GM12878 (cell line): ENCODE measurements at regions not wholly inside any gene's neighbourhood (a gene's known extent, or its start where the extent isn't known, plus 50 kb on each side); places are given as distances from the start of the nearest gene placed in this dataset.
A peak's percentile ranks its signal among the peaks of the same experiment; 100 is the strongest.

Source experiments
- ATAC-seq: fragments of 200-7000 bp; cut with Tn5 transposase; 3 replicates; pipeline ENCODE4 v1.9.1; 2020; ENCODE audit warnings: mild to moderate bottlenecking, moderate library complexity
- BruUV-seq: library from RNA; stranded (reverse); fragments of 400-500 nt; replicated peaks from 2 replicates; lab custom pipeline; 2021; lab: Mats Ljungman, UMichigan
- CTCF ChIA-PET: fragments of 300-600 bp; sonication (Branson Sonifier 250); formaldehyde crosslinking; extraction: SDS; loops from one replicate; lab custom pipeline; 2021; ENCODE audit warnings: inconsistent platforms; lab: Yijun Ruan, JAX
- POLR2A ChIA-PET: fragments of 350-600 bp; formaldehyde crosslinking; extraction: SDS; loops from one replicate; lab custom pipeline; 2021; ENCODE audit warnings: inconsistent platforms; lab: Charles Lee
- RAD21 ChIA-PET: fragments of 300-600 bp; sonication (Branson Sonifier 250); formaldehyde crosslinking; loops from one replicate; lab custom pipeline; 2023; ENCODE audit warnings: antibody characterized with exemption; ENCODE audit not compliant: unreplicated experiment; lab: Charles Lee
- SMC1A ChIA-PET: fragments of 300-600 bp; sonication (Branson Sonifier 250); formaldehyde crosslinking; loops from one replicate; lab custom pipeline; 2023; ENCODE audit not compliant: unreplicated experiment, uncharacterized antibody; lab: Charles Lee
- DNase-seq: peaks from one replicate; pipeline ENCODE4 v3.0.0-alpha.2; 2011; ENCODE audit warnings: low read depth, low spot score
- FAIRE-seq: peaks from 3 replicates; lab custom pipeline; 2011; peaks lifted over from hg19 to GRCh38; lab: Jason Lieb, UNC
- H2AFZ ChIP-seq: 2 replicates; pipeline ENCODE4 v1.6.0; 2011; ENCODE audit warnings: low read depth, low read length, control low read depth; ENCODE audit not compliant: control insufficient read depth
- H3K27ac ChIP-seq: 2 replicates; pipeline ENCODE4 v1.5.1; 2011; ENCODE audit warnings: control low read depth; ENCODE audit not compliant: control insufficient read depth, insufficient read depth
- H3K27me3 ChIP-seq, 2 experiments: replicated peaks in 1 of 2; 2 replicates each; pipeline versions ENCODE4 v1.6.0 to v1.6.1; 2011; ENCODE audit warnings: low read length in 1 of 2; ENCODE audit not compliant: control insufficient read depth in 2 of 2, insufficient read depth in 2 of 2
- H3K36me3 ChIP-seq, 2 experiments: 2 replicates each; pipeline ENCODE4 v1.5.1; 2011; ENCODE audit warnings: low read length in 1 of 2; ENCODE audit not compliant: control insufficient read depth in 2 of 2, insufficient read depth in 2 of 2
- H3K4me1 ChIP-seq: 2 replicates; pipeline ENCODE4 v1.6.1; 2011; ENCODE audit warnings: mild to moderate bottlenecking, low read length, moderate library complexity, mixed read lengths; ENCODE audit not compliant: control insufficient read depth, insufficient read depth
- H3K4me2 ChIP-seq: 2 replicates; pipeline ENCODE4 v1.6.0; 2011; ENCODE audit warnings: control low read depth; ENCODE audit not compliant: control insufficient read depth, insufficient read depth
- H3K4me3 ChIP-seq: fragments of 200-600 bp; sonication (generic); 2 replicates; pipeline ENCODE4 v1.5.1; 2016
- H3K79me2 ChIP-seq: 2 replicates; pipeline ENCODE4 v1.6.0; 2011; ENCODE audit warnings: low read length; ENCODE audit not compliant: control insufficient read depth, insufficient read depth
- H3K9ac ChIP-seq: 2 replicates; pipeline ENCODE4 v1.8.0; 2011; ENCODE audit warnings: low read length, control low read depth, mixed read lengths; ENCODE audit not compliant: control insufficient read depth, insufficient read depth
- H3K9me3 ChIP-seq: replicated peaks from 3 replicates; pipeline ENCODE4 v1.5.1; 2011; ENCODE audit warnings: mild to moderate bottlenecking, low read length; ENCODE audit not compliant: control insufficient read depth, insufficient read depth
- H4K20me1 ChIP-seq: 2 replicates; pipeline ENCODE4 v1.6.0; 2011; ENCODE audit not compliant: control insufficient read depth, insufficient read depth
- CBFB ChIP-seq: IDR thresholded peaks from 2 replicates; pipeline ENCODE4 v1.6.1; 2016; ENCODE audit warnings: antibody characterized with exemption, low read depth
- KLF5 ChIP-seq: fragments of 450-650 bp; IDR thresholded peaks from 2 replicates; pipeline ENCODE4 v1.6.1; 2014; ENCODE audit warnings: mild to moderate bottlenecking; ENCODE audit not compliant: partially characterized antibody
- MYC ChIP-seq: IDR thresholded peaks from 2 replicates; pipeline ENCODE4 v1.6.1; 2011; ENCODE audit warnings: mild to moderate bottlenecking, low read length, moderate library complexity, inconsistent platforms; ENCODE audit not compliant: insufficient read depth, insufficient replicate concordance, insufficient read length, severe bottlenecking
- NRF1 ChIP-seq: conservative IDR thresholded peaks from 2 replicates; pipeline ENCODE4 v1.6.1; 2011; ENCODE audit warnings: mild to moderate bottlenecking, low read depth, low read length, improper control_type of control experiment
- SRF ChIP-seq, 2 experiments: IDR thresholded peaks; 2 replicates each; pipeline ENCODE4 v1.6.1; 2011; ENCODE audit warnings: low read depth in 2 of 2, low read length in 2 of 2, mild to moderate bottlenecking in 1 of 2, moderate library complexity in 1 of 2
- ZNF384 ChIP-seq: IDR thresholded peaks from 2 replicates; pipeline ENCODE4 v1.6.1; 2012; ENCODE audit warnings: low read depth, mild to moderate bottlenecking, low read length, improper control_type of control experiment, borderline replicate concordance
- WGBS: methylation state at CpG from one replicate; pipeline ENCODE4 v1.1.6; 2016; ENCODE audit warnings: low lambda C conversion rate; ENCODE audit not compliant: insufficient replicate concordance, insufficient coverage; ENCODE audit errors: missing lambda C conversion rate; 5-methylcytosine and 5-hydroxymethylcytosine counted together
- in situ Hi-C: fragments of 300-500 bp; cut with MboI; formaldehyde crosslinking; loops from 9 replicates; pipeline ENCODE4 v1.14.3; 2018; ENCODE audit warnings: mixed read lengths
- intact Hi-C: fragments of 100-400 bp; cut with micrococcal nuclease; formaldehyde crosslinking; loops from one replicate; pipeline ENCODE4 v1.14.2; 2022; ENCODE audit not compliant: unreplicated experiment
- TF ChIP-seq, protein P1 (sequence below): fragments of 450-650 bp; IDR thresholded peaks from 2 replicates; pipeline ENCODE4 v1.6.1; 2016; ENCODE audit warnings: mild to moderate bottlenecking
- TF ChIP-seq, protein P2 (sequence below): fragments of 450-650 bp; IDR thresholded peaks from 2 replicates; pipeline ENCODE4 v1.6.1; 2017; ENCODE audit warnings: mild to moderate bottlenecking, moderate library complexity
- TF ChIP-seq, protein P3 (sequence below): IDR thresholded peaks from 2 replicates; pipeline ENCODE4 v1.6.1; 2012; ENCODE audit warnings: low read length, inconsistent platforms

DNA sequence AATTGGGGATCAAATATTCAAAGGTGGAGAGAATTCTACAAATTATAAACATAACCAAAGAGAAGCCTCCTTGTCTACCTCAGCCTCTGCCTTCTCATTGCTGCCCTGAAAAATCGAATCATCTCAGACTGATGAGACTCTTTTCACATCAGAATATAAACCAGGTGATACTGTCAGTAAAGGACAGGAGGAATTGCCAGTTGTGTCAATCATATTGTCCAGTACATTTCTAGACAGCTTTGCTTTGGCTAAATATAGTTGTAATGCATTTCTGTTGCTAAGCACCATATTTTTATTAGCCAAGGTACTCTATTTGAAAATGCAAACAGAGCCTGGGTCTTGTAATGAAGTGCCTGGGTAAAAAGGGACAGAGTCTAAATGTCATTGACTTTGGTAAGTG, 92.6 kb upstream of the TLK1 start:
- Histone ChIP-seq H4K20me1 (no peaks in the 10 kb centered on the region), H3K9me3 (peaks cover 7% of the 10 kb centered on the region; the same call in 2 of the 3 replicates), H3K27me3 (no peaks in the 10 kb centered on the region), H3K79me2 (no peaks in the 10 kb centered on the region), H3K4me3 (no peak overlapping the region), H3K4me2 (no peak overlapping the region), H3K9ac (no peak overlapping the region), H2AFZ (no peak overlapping the region; the same call in 1 of the 2 replicates), H3K27ac (no peak overlapping the region), H3K36me3 (no peaks in the 10 kb centered on the region), H3K4me1 (peaks cover 16% of the 10 kb centered on the region)
- CTCF ChIA-PET: interaction anchor here (0.7 kb wide), 2 partner anchors 9 to 34 kb away, joined by 3 to 4 read pairs; no protein-coding TSS in a partner anchor
- TF ChIP-seq NRF1 (no peak), SRF (IDR thresholded peaks at IDR 0.05; ENCODE audit: low read depth in 2 of 2, low read length in 2 of 2) (no peak), KLF5 (no peak)
- TF ChIP-seq, protein P1, sequence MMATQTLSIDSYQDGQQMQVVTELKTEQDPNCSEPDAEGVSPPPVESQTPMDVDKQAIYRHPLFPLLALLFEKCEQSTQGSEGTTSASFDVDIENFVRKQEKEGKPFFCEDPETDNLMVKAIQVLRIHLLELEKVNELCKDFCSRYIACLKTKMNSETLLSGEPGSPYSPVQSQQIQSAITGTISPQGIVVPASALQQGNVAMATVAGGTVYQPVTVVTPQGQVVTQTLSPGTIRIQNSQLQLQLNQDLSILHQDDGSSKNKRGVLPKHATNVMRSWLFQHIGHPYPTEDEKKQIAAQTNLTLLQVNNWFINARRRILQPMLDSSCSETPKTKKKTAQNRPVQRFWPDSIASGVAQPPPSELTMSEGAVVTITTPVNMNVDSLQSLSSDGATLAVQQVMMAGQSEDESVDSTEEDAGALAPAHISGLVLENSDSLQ: peak; percentile 54; the same call in 1 of the 2 replicates
- DNase-seq (no peak), ATAC-seq (no peak), FAIRE-seq (no peak)
- POLR2A ChIA-PET: interaction anchor here (0.7 kb wide), 1 partner anchor 13 kb away, joined by 3 read pairs; no protein-coding TSS in a partner anchor
- 57% methylated on average over 1 of the region's 1 CpG for WGBS
- intact Hi-C loops (no loop called here), in situ Hi-C loops (no loop called here)
- BruUV-seq: no TSS peak
- RAD21 ChIA-PET: no interaction called here
- SMC1A ChIA-PET: interaction anchor here (1.1 to 2.9 kb wide), 3 partner anchors 10 to 97 kb away, joined by 3 to 15 read pairs (median 6); no protein-coding TSS in a partner anchor

- ChIA-PET RAD21 (interaction anchor here (1.0 to 4.0 kb wide), 7 partner anchors 11 to 166 kb away, joined by 3 to 33 read pairs (median 7); no protein-coding TSS in a partner anchor), CTCF (interaction anchor here (1.1 to 2.0 kb wide), 4 partner anchors 11 to 167 kb away, joined by 3 to 6 read pairs (median 5); no protein-coding TSS in a partner anchor), SMC1A (interaction anchor here (0.6 to 6.8 kb wide), 19 partner anchors 8 to 156 kb away, joined by 3 to 71 read pairs (median 5); no protein-coding TSS in a partner anchor), POLR2A (interaction anchor here (0.5 to 1.5 kb wide), 11 partner anchors 11 to 878 kb away, joined by 3 to 11 read pairs (median 3); no protein-coding TSS in a partner anchor)
- Histone ChIP-seq H3K9ac (no peak overlapping the region), H3K27ac (no peak overlapping the region), H3K4me2 (0 out of 2 replicates have a peak overlapping the region, but pooled peaks have one; percentile 2), H3K4me1 (peaks cover 24% of the 10 kb centered on the region), H4K20me1 (no peaks in the 10 kb centered on the region), H3K27me3 (no peaks in the 10 kb centered on the region), H3K79me2 (no peaks in the 10 kb centered on the region), H3K4me3 (no peak overlapping the region), H2AFZ (no peak overlapping the region), H3K9me3 (peaks cover 9% of the 10 kb centered on the region; the same call in 2 of the 3 replicates), H3K36me3 (no peaks in the 10 kb centered on the region)
- no peak for FAIRE-seq
- no peak; the same call in 2 of the 3 replicates for ATAC-seq
- intact Hi-C loops: loop anchor here (5.0 kb wide), 2 partner anchors 68 to 168 kb away; no protein-coding TSS in a partner anchor
- DNase-seq: no peak
- BruUV-seq: no TSS peak
- in situ Hi-C loops: no loop called here
- 92% methylated on average over 1 of the region's 1 CpG for WGBS
- peak; percentile 61; the same call in 1 of the 2 replicates for TF ChIP-seq ZNF384
- TF ChIP-seq, protein P2, sequence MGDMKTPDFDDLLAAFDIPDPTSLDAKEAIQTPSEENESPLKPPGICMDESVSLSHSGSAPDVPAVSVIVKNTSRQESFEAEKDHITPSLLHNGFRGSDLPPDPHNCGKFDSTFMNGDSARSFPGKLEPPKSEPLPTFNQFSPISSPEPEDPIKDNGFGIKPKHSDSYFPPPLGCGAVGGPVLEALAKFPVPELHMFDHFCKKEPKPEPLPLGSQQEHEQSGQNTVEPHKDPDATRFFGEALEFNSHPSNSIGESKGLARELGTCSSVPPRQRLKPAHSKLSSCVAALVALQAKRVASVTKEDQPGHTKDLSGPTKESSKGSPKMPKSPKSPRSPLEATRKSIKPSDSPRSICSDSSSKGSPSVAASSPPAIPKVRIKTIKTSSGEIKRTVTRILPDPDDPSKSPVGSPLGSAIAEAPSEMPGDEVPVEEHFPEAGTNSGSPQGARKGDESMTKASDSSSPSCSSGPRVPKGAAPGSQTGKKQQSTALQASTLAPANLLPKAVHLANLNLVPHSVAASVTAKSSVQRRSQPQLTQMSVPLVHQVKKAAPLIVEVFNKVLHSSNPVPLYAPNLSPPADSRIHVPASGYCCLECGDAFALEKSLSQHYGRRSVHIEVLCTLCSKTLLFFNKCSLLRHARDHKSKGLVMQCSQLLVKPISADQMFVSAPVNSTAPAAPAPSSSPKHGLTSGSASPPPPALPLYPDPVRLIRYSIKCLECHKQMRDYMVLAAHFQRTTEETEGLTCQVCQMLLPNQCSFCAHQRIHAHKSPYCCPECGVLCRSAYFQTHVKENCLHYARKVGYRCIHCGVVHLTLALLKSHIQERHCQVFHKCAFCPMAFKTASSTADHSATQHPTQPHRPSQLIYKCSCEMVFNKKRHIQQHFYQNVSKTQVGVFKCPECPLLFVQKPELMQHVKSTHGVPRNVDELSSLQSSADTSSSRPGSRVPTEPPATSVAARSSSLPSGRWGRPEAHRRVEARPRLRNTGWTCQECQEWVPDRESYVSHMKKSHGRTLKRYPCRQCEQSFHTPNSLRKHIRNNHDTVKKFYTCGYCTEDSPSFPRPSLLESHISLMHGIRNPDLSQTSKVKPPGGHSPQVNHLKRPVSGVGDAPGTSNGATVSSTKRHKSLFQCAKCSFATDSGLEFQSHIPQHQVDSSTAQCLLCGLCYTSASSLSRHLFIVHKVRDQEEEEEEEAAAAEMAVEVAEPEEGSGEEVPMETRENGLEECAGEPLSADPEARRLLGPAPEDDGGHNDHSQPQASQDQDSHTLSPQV: no peak
- no peak for TF ChIP-seq CBFB
- TF ChIP-seq, protein P3, sequence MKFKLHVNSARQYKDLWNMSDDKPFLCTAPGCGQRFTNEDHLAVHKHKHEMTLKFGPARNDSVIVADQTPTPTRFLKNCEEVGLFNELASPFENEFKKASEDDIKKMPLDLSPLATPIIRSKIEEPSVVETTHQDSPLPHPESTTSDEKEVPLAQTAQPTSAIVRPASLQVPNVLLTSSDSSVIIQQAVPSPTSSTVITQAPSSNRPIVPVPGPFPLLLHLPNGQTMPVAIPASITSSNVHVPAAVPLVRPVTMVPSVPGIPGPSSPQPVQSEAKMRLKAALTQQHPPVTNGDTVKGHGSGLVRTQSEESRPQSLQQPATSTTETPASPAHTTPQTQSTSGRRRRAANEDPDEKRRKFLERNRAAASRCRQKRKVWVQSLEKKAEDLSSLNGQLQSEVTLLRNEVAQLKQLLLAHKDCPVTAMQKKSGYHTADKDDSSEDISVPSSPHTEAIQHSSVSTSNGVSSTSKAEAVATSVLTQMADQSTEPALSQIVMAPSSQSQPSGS: no peak
- no peak for TF ChIP-seq MYC
Measured at GRCh38 chr2:171249689-171250088, 89.0 kb upstream of the TLK1 start.
